Astrocyte (in vitro differentiated cells and primary cell): ENCODE measurements at regions not wholly inside any gene's neighbourhood (a gene's known extent, or its start where the extent isn't known, plus 50 kb on each side); places are given as distances from the start of the nearest gene placed in this dataset.

Experiments used
- CTCF ChIP-seq: IDR thresholded peaks from 2 replicates; pipeline ENCODE4 v1.5.1; 2011; ENCODE audit warnings: low read depth, mild to moderate bottlenecking, inconsistent platforms, low read length, moderate library complexity; ENCODE audit not compliant: insufficient read depth
- EZH2 ChIP-seq: IDR thresholded peaks from 2 replicates; pipeline ENCODE4 v1.6.1; 2012; ENCODE audit warnings: mild to moderate bottlenecking, low read length, inconsistent platforms; ENCODE audit not compliant: insufficient read depth

- TF ChIP-seq CTCF, result no peak
- no peak for TF ChIP-seq EZH2
These were observed 322.3 kb upstream of the TBL1XR1 start for GRCh38 chr3:177519588-177519987.
